Activated CD8-positive, alpha-beta T cell treated with anti-CD3 and anti-CD28 coated beads, Interleukin-2, amount 10 ng/mL, durations not matched to agents 7 days and 5 days (primary cell): ENCODE measurements at regions not wholly inside any gene's neighbourhood (a gene's known extent, or its start where the extent isn't known, plus 50 kb on each side); places are given as distances from the start of the nearest gene placed in this dataset.
"Not testable (repeated sequence)": the region's sequence is repeated elsewhere in the genome, so short reads cannot be mapped to it uniquely, and the experiment has no call there.

ENCODE experiments used
- ATAC-seq: fragments of 150-1000 bp; cut with Tn5 transposase; one replicate; pipeline ENCODE4 v1.10.0; 2021; ENCODE audit warnings: moderate library complexity
- CTCF ChIA-PET: fragments of 350-600 bp; sonication (Branson Sonifier 250); formaldehyde crosslinking; loops from one replicate; lab custom pipeline; 2021; ENCODE audit warnings: antibody characterized with exemption; lab: Charles Lee
- POLR2A ChIA-PET: fragments of 350-600 bp; sonication (Branson Sonifier 250); formaldehyde crosslinking; loops from one replicate; lab custom pipeline; 2021; ENCODE audit warnings: antibody characterized with exemption; lab: Charles Lee
- DNase-seq: peaks from one replicate; pipeline ENCODE4 v3.0.0-alpha.2; 2020
- H3K27ac Mint-ChIP-seq: one replicate; pipeline ENCODE4 v1.8.0; 2021; ENCODE audit warnings: mild to moderate bottlenecking, mixed read lengths
- H3K27me3 Mint-ChIP-seq: one replicate; pipeline ENCODE4 v1.8.0; 2021; ENCODE audit warnings: low read depth, mixed read lengths
- H3K36me3 Mint-ChIP-seq: one replicate; pipeline ENCODE4 v1.8.0; 2021; ENCODE audit warnings: low read depth, mixed read lengths
- H3K4me1 Mint-ChIP-seq: one replicate; pipeline ENCODE4 v1.8.0; 2021; ENCODE audit warnings: low read depth, mixed read lengths
- H3K4me3 Mint-ChIP-seq: one replicate; pipeline ENCODE4 v1.8.0; 2021; ENCODE audit warnings: mild to moderate bottlenecking, mixed read lengths
- H3K9me3 Mint-ChIP-seq: one replicate; pipeline ENCODE4 v1.8.0; 2022; ENCODE audit warnings: mixed read lengths; ENCODE audit not compliant: insufficient read depth

DNA sequence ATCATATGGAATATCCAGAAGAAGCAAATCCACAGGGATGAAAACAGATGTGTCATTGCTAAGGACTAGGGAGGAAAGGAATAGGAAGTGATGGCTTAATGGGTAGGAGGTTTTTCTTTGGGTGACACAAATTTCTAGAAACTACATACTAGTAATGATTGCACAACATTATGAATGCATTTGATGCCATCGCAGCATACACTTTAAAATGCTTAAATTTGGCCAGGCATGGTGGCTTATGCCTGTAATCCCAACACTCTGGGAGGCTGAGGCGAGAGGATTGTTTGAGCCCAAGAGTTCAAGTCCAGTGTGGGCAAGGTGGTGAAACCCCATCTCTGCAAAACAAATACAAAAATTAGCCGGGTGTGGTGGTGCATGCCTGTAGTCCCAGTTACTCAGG is 1370.8 kb downstream of the AACS start:
- ChIA-PET CTCF (no interaction called here), POLR2A (no interaction called here)
- H3K27me3 Mint-ChIP-seq = no peaks in the 10 kb centered on the region
- DNase-seq (no peak), ATAC-seq (no peak)
- H3K4me3 Mint-ChIP-seq = no peak overlapping the region
- no peaks in the 10 kb centered on the region for H3K9me3 Mint-ChIP-seq
- H3K4me1 Mint-ChIP-seq = no peaks in the 10 kb centered on the region
- no peaks in the 10 kb centered on the region for H3K36me3 Mint-ChIP-seq
- no peak overlapping the region for H3K27ac Mint-ChIP-seq

GRCh38 chr12:126437934-126438333 is 1372.7 kb downstream of the AACS start:
- ChIA-PET POLR2A (no interaction called here), CTCF (no interaction called here)
- no peak overlapping the region for H3K4me3 Mint-ChIP-seq
- no peak for ATAC-seq
- H3K4me1 Mint-ChIP-seq = no peaks in the 10 kb centered on the region
- DNase-seq = no peak
- no peaks in the 10 kb centered on the region for H3K27me3 Mint-ChIP-seq
- no peak overlapping the region for H3K27ac Mint-ChIP-seq
- no peaks in the 10 kb centered on the region for H3K36me3 Mint-ChIP-seq
- peaks cover 5% of the 10 kb centered on the region for H3K9me3 Mint-ChIP-seq

GRCh38 chr12:126443977-126444376 is 1378.7 kb downstream of the AACS start:
- H3K4me3 Mint-ChIP-seq = no peak overlapping the region
- ChIA-PET POLR2A (no interaction called here), CTCF (interaction anchor here (0.7 kb wide), 1 partner anchor 441 kb away, joined by 3 read pairs; no protein-coding TSS in a partner anchor)
- no peak overlapping the region for H3K27ac Mint-ChIP-seq
- H3K27me3 Mint-ChIP-seq = no peaks in the 10 kb centered on the region
- DNase-seq (no peak), ATAC-seq (no peak)
- no peaks in the 10 kb centered on the region for H3K4me1 Mint-ChIP-seq
- peaks cover 18% of the 10 kb centered on the region for H3K9me3 Mint-ChIP-seq
- no peaks in the 10 kb centered on the region for H3K36me3 Mint-ChIP-seq

- ChIA-PET POLR2A (no interaction called here), CTCF (no interaction called here)
- Mint-ChIP-seq H3K27ac (no peak overlapping the region), H3K27me3 (no peaks in the 10 kb centered on the region), H3K9me3 (peaks cover 18% of the 10 kb centered on the region), H3K4me3 (no peak overlapping the region), H3K4me1 (no peaks in the 10 kb centered on the region), H3K36me3 (no peaks in the 10 kb centered on the region)
- ATAC-seq (no peak), DNase-seq (no peak)
Measured at GRCh38 chr12:126447346-126447745, 1382.1 kb downstream of the AACS start.

DNA sequence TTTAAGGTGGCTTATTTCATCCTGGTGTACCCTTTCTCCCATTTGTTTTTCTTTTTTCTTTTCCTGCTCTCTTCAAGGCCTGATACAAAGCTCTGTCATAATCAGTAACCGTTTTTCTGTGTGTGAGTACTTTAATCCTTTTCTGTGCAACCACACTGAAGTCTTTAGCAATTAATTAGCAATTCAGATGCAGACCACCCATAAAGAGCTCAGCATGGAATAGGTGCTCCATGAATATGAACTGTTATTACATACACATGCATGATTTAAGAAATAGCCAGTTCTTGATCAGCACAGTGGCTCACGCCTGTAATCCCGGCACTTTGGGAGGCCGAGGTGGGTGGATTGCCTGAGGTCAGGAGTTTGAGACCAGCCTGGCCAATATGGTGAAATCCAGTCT is 1386.6 kb downstream of the AACS start:
- ChIA-PET CTCF (no interaction called here), POLR2A (no interaction called here)
- no peaks in the 10 kb centered on the region for H3K36me3 Mint-ChIP-seq
- ATAC-seq (no peak), DNase-seq (no peak)
- no peaks in the 10 kb centered on the region for H3K4me1 Mint-ChIP-seq
- H3K27me3 Mint-ChIP-seq = no peaks in the 10 kb centered on the region
- no peak overlapping the region for H3K27ac Mint-ChIP-seq
- H3K4me3 Mint-ChIP-seq = no peak overlapping the region
- H3K9me3 Mint-ChIP-seq = peaks cover 10% of the 10 kb centered on the region

DNA sequence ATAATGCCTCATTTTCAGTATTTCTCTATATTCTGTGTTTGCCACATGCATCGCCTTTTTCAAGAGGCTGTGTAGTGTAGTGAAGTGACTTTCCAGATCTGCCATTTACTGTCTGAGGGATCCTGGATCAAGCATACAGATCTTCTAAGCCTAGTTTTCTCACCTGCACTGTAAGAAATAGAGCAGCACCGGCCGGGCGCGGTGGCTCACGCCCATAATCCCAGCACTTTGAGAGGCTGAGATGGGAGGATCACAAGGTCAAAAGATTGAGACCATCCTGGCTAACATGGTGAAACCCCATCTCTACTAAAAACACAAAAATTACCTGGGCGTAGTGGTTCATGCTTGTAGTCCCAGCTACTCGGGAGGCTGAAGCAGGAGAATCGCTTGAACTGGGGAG is 1387.5 kb downstream of the AACS start:
- H3K27ac Mint-ChIP-seq, DNase-seq, POLR2A ChIA-PET, H3K9me3 Mint-ChIP-seq, CTCF ChIA-PET, H3K36me3 Mint-ChIP-seq, H3K4me1 Mint-ChIP-seq, H3K4me3 Mint-ChIP-seq, H3K27me3 Mint-ChIP-seq, ATAC-seq: not testable (repeated sequence)

DNA sequence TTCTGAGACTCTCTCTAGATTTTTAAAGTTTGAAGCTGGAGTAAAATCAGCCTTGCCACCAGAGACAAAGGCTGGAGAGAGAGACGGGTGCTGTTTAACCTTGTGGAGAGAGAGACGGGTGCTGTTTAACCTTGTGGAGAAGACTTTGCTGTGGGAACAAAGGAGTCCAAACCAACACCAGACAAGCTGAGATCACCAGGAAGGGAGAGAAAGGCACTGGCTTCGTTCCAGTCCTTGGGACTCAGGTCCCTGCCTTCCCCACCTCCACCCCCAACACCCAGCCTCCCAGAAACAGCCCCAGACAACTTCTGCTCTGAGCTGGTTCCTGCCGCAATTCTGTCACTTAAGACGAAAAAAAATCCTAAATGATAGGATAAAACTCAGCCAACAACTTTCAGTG is 1389.3 kb downstream of the AACS start:
- Mint-ChIP-seq H3K4me3 (no peak overlapping the region), H3K27me3 (no peaks in the 10 kb centered on the region), H3K36me3 (no peaks in the 10 kb centered on the region), H3K9me3 (no peaks in the 10 kb centered on the region), H3K27ac (no peak overlapping the region), H3K4me1 (no peaks in the 10 kb centered on the region)
- ATAC-seq (no peak), DNase-seq (no peak)
- POLR2A ChIA-PET = no interaction called here
- CTCF ChIA-PET = no interaction called here

- no peaks in the 10 kb centered on the region for H3K9me3 Mint-ChIP-seq
- H3K27ac Mint-ChIP-seq = no peak overlapping the region
- DNase-seq (no peak), ATAC-seq (no peak)
- ChIA-PET POLR2A (no interaction called here), CTCF (no interaction called here)
- H3K36me3 Mint-ChIP-seq = no peaks in the 10 kb centered on the region
- H3K27me3 Mint-ChIP-seq = no peaks in the 10 kb centered on the region
- no peaks in the 10 kb centered on the region for H3K4me1 Mint-ChIP-seq
- H3K4me3 Mint-ChIP-seq = no peak overlapping the region
Measured at GRCh38 chr12:126457776-126458175, 1392.5 kb downstream of the AACS start.

GRCh38 chr12:126464153-126464552 is 1398.9 kb downstream of the AACS start:
- H3K4me3 Mint-ChIP-seq = no peak overlapping the region
- H3K36me3 Mint-ChIP-seq = no peaks in the 10 kb centered on the region
- H3K27ac Mint-ChIP-seq = no peak overlapping the region
- H3K27me3 Mint-ChIP-seq = no peaks in the 10 kb centered on the region
- ChIA-PET CTCF (no interaction called here), POLR2A (no interaction called here)
- ATAC-seq (no peak), DNase-seq (no peak)
- H3K9me3 Mint-ChIP-seq = no peaks in the 10 kb centered on the region
- H3K4me1 Mint-ChIP-seq = no peaks in the 10 kb centered on the region

DNA sequence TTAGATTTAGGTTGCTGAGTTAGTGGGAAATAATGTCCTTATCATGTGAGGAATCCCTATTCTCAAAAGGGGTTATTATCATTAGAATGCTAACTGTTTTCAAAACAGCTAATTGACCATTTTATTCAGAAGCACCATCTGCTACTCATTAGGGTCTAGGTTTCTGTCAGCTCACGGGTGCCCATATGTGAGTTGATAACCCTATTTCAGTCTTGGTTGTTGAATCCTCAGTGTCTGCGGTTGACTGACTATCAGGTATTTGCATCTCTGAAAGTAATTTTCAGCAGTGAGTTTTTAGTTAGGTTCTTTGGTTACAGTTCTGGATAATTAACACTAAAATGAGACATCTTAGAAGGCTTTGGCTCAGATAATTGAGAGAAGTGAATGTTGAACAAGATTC is 1404.0 kb downstream of the AACS start:
- H3K27ac Mint-ChIP-seq = no peak overlapping the region
- CTCF ChIA-PET = no interaction called here
- no peak overlapping the region for H3K4me3 Mint-ChIP-seq
- ATAC-seq (no peak), DNase-seq (no peak)
- no peaks in the 10 kb centered on the region for H3K27me3 Mint-ChIP-seq
- no peaks in the 10 kb centered on the region for H3K4me1 Mint-ChIP-seq
- POLR2A ChIA-PET = no interaction called here
- H3K36me3 Mint-ChIP-seq = no peaks in the 10 kb centered on the region
- H3K9me3 Mint-ChIP-seq = peaks cover 4% of the 10 kb centered on the region

- Mint-ChIP-seq H3K4me1 (no peaks in the 10 kb centered on the region), H3K36me3 (no peaks in the 10 kb centered on the region), H3K9me3 (peaks cover 10% of the 10 kb centered on the region), H3K27me3 (no peaks in the 10 kb centered on the region), H3K4me3 (no peak overlapping the region), H3K27ac (no peak overlapping the region)
- ChIA-PET POLR2A (no interaction called here), CTCF (no interaction called here)
- ATAC-seq = no peak
- no peak for DNase-seq
Measured at GRCh38 chr12:126474703-126475102, 1409.5 kb downstream of the AACS start.

GRCh38 chr12:126480451-126480850 is 1415.2 kb downstream of the AACS start:
- no peak for ATAC-seq
- H3K27ac Mint-ChIP-seq = no peak overlapping the region

DNA sequence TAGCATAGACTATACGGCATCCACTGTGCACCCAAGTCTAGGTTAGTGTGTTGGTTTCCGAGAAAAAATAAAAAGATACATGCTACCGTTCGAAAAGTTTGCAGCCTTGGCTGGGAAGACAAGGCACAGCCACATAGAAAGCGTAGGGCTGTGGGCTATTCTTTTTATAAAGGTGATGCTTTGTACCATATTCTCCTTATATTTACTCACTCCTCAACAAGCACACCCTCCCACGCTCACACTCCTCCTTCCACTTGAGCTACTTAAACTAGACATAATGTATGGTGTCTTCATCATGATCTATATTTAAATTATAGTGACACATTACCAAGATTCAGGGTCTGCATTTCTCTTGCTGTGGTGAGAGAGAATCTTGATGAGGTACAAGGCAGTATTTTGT is 1416.5 kb downstream of the AACS start:
- ATAC-seq (no peak), DNase-seq (no peak)
- peaks cover 7% of the 10 kb centered on the region for H3K9me3 Mint-ChIP-seq
- CTCF ChIA-PET = no interaction called here
- POLR2A ChIA-PET = no interaction called here
- H3K27me3 Mint-ChIP-seq = no peaks in the 10 kb centered on the region
- no peak overlapping the region for H3K27ac Mint-ChIP-seq
- H3K36me3 Mint-ChIP-seq = no peaks in the 10 kb centered on the region
- no peaks in the 10 kb centered on the region for H3K4me1 Mint-ChIP-seq
- H3K4me3 Mint-ChIP-seq = no peak overlapping the region

More at GRCh38 chr12:126480451-126480850, 1415.2 kb downstream of the AACS start:
- POLR2A ChIA-PET = no interaction called here
- Mint-ChIP-seq H3K4me1 (no peaks in the 10 kb centered on the region), H3K9me3 (peaks cover 9% of the 10 kb centered on the region), H3K4me3 (no peak overlapping the region), H3K27me3 (no peaks in the 10 kb centered on the region), H3K36me3 (no peaks in the 10 kb centered on the region)
- CTCF ChIA-PET = no interaction called here
- no peak for DNase-seq
